ENCODE measurements at regions not wholly inside any gene's neighbourhood (a gene's known extent, or its start where the extent isn't known, plus 50 kb on each side); places are given as distances from the start of the nearest gene placed in this dataset.

- CTCF ChIA-PET (ENCODE audit: low intra/inter-chr PET ratio, low total read pairs), result no interaction called here
- Histone ChIP-seq H3K27me3 (ENCODE audit: control insufficient read depth in 1 of 2, insufficient read depth in 2 of 2, low read length in 2 of 2) (no peaks in the 10 kb centered on the region), H3K9ac (ENCODE audit: insufficient read depth, low read depth, low read length) (no peak overlapping the region), H3K27ac (ENCODE audit: extremely low read length, insufficient read depth, low read length) (no peak overlapping the region), H3K4me2 (ENCODE audit: low read depth, low read length) (no peak overlapping the region), H3K79me2 (ENCODE audit: insufficient read depth, low read length) (no peaks in the 10 kb centered on the region), H3K9me3 (ENCODE audit: low read length) (no peaks in the 10 kb centered on the region), H3K36me3 (replicated peaks in 1 of 2; ENCODE audit: control insufficient read depth in 1 of 2, insufficient read depth in 2 of 2, low read length in 2 of 2) (no peaks in the 10 kb centered on the region), H3K4me1 (ENCODE audit: insufficient read depth, low read length) (peaks cover 8% of the 10 kb centered on the region; the same call in 1 of the 2 replicates), H2AFZ (ENCODE audit: low read length) (no peak overlapping the region), H3K4me3 (replicated peaks in 1 of 3; ENCODE audit: insufficient read depth in 1 of 3, low read depth in 2 of 3, low read length in 3 of 3) (no peak overlapping the region), H4K20me1 (ENCODE audit: insufficient read depth, low read length) (no peaks in the 10 kb centered on the region)
- POLR2A ChIA-PET, result no interaction called here
- ATAC-seq (no peak), FAIRE-seq (no peak), DNase-seq (ENCODE audit: low spot score) (no peak)
- BruUV-seq (replicated peaks), result no TSS peak
- WGBS (ENCODE audit: low lambda C conversion rate), result 3% methylated on average over 3 of the region's 3 CpGs
- intact Hi-C loops (cut with micrococcal nuclease; ENCODE audit: unreplicated experiment), result no loop called here
- TF ChIP-seq MAFK (conservative IDR thresholded peaks at IDR 0.05 in 1 of 2, IDR thresholded peaks at IDR 0.05 in 1 of 2; ENCODE audit: low read length in 2 of 2), result peak; percentile 95 to 98
- TF ChIP-seq ZNF558 (CRISPR knock-in tag; IDR thresholded peaks at IDR 0.05; ENCODE audit: borderline replicate concordance), result no peak
- no peak for TF ChIP-seq WIZ (CRISPR knock-in tag; IDR thresholded peaks at IDR 0.05)
- peak; percentile 97 for TF ChIP-seq MAFF (IDR thresholded peaks at IDR 0.05; ENCODE audit: low read depth, low read length)
- no peak for TF ChIP-seq SMARCE1 (IDR thresholded peaks at IDR 0.05; ENCODE audit: borderline replicate concordance)
- no peak for TF ChIP-seq ZBTB44 (CRISPR knock-in tag; IDR thresholded peaks at IDR 0.05)
- TF ChIP-seq ZBTB4 (CRISPR knock-in tag; IDR thresholded peaks at IDR 0.05; ENCODE audit: borderline replicate concordance), result no peak
- TF ChIP-seq ZNF337 (CRISPR knock-in tag; IDR thresholded peaks at IDR 0.05; ENCODE audit: borderline replicate concordance, low read depth), result no peak
- in situ Hi-C loops (cut with HindIII; ENCODE audit: extremely low pct_ligation_motif_present, low pct_unique_long_range_greater_than_20kb), result no loop called here
Measured at GRCh38 chr14:86404989-86405649, 875.2 kb downstream of the FLRT2 start.
